Fibroblast of the aortic adventitia (primary cell): ENCODE measurements at regions not wholly inside any gene's neighbourhood (a gene's known extent, or its start where the extent isn't known, plus 50 kb on each side); places are given as distances from the start of the nearest gene placed in this dataset.

Source experiments
- DNase-seq: peaks from one replicate; pipeline ENCODE4 v3.0.0-alpha.2; 2010; ENCODE audit warnings: low read depth
- H3K4me3 ChIP-seq: 2 replicates; pipeline ENCODE4 v1.5.1; 2011; ENCODE audit warnings: low read depth, mild to moderate bottlenecking, control low read depth, low read length, moderate library complexity
- CTCF ChIP-seq: IDR thresholded peaks from 2 replicates; pipeline ENCODE4 v1.5.1; 2011; ENCODE audit warnings: mild to moderate bottlenecking, low read length, control low read depth, inconsistent platforms; ENCODE audit not compliant: insufficient read depth

- TF ChIP-seq CTCF: no peak
- no peak for DNase-seq
Observed at GRCh38 chr7:155874411-155874810, 62.1 kb upstream of the SHH start.

DNA sequence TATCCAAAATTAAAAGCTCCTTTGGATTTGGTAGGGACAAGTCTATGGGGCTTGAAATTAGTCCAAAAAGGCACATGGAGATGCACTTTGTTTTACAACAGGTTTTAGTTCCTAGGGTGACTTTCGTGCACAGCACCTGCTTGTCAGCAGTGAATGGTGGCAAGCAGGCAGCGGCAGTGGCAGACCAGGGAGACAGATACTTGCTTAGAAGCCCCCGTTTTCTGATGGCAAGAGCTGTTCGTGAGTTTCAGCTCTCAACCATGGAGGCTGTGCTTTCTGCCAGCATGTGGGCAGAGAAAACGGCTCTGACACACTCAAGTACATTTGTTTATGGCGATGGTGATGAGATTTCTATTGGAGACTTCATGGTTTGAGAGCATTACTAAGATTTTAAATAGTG lies 61.7 kb upstream of the SHH start:
- TF ChIP-seq CTCF: no peak
- no peak overlapping the region for H3K4me3 ChIP-seq
- DNase-seq: no peak

More at GRCh38 chr7:155874411-155874810, 62.1 kb upstream of the SHH start:
- no peak overlapping the region for H3K4me3 ChIP-seq

DNA sequence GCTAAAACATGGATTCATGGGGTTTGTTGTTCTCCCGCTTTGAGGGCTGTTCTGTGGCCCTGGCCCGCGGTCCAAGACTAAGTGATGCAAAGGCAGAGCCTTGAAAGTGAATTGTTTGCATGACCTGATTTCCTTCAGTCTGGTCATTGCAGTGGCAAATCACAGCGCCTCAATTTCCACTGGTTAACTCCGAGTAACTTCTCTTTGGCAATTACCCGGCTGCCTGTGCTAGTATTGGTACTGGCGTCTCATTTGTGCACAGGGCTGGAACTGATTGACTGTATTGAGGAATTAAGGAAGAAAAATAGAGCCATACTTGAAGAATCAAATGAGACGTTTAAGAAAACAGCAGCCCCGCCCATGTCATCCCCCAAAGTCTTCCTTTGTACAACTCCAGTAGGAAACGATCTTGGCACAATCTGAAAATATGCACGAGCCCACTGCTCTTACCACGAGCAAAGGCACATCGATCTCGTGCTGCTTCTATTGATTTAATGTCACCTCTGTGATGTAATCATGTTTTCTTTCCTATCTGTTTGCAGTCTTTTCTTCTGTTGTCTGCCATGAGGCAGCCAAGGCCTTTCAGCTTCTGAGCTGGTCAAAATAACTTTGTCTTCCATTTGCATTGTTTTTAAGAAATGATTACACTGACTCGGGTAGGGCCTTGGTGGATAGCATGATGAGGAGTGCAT lies 60.6 kb upstream of the SHH start:
- no peak overlapping the region for H3K4me3 ChIP-seq
- TF ChIP-seq CTCF: no peak
- DNase-seq: no peak

DNA sequence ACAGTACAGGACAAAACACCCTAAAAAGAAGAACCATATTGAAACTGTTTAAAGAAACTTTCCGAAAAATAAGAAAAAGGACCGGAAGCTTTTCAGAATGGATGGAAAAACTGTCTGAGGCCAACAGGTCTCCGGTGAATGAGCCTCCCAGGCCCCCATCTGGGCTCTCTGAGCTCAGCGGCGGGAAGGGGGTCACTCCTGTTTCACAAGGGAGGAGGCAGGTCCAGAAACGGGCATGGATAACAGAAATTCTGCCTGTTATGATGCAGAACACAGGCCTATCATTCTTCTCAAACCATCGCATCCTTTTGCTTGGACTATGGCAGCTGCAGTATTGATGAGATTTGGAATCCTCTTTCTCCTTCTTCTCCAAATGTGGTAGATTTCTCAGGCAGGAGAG lies 58.9 kb upstream of the SHH start:
- no peak overlapping the region for H3K4me3 ChIP-seq
- DNase-seq: no peak
- TF ChIP-seq CTCF: no peak

DNA sequence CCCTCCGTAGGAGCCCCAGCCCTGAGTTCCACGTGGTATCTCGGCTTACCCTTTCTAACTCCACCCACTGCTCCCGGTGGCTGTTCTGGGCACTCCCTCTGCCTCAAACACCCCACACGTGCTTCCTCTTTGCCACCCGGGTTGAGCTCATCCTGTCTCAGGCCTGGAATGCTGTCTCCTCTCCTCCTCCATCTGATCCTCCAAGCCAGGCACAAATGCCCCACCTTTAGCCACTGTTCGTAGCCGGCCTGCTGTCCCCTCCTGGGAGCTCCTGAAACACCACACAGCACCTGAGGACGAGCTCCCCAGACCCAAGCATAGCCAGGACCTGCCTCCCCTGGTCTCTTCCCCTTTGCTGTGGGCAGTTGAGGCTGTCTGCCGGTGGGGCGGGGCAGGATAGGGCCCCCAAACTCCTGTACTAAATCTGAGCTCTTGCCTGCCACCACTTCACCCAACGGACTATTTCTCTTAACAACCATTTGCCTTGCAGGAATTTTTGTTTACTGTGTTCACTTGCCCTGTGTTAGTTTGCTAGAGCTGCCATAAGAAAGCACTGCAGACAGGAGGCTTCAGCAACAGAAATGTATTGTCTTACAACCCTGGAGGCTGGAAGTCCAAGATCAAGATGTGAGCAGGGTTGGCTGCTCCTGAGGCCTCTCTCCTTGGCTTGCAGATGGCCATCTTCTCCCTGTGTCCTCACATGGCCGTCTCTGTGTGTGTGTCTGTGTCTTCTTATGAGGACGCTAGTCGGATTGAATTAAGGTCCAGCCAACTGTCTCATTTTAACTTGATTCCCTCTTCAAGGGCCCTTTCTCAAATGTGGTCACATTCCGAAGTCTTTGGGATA lies 58.3 kb upstream of the SHH start:
- no peak overlapping the region for H3K4me3 ChIP-seq
- DNase-seq: no peak
- TF ChIP-seq CTCF: no peak

GRCh38 chr7:155869784-155870076 lies 57.5 kb upstream of the SHH start:
- no peak overlapping the region for H3K4me3 ChIP-seq
- DNase-seq: no peak
- no peak for TF ChIP-seq CTCF
